Muscle of leg (tissue), 3 donors: ENCODE measurements at regions not wholly inside any gene's neighbourhood (a gene's known extent, or its start where the extent isn't known, plus 50 kb on each side); places are given as distances from the start of the nearest gene placed in this dataset.
"Not testable (repeated sequence)": the region's sequence is repeated elsewhere in the genome, so short reads cannot be mapped to it uniquely, and the experiment has no call there.

Source experiments
- DNase-seq: peaks from one replicate; pipeline ENCODE4 v3.0.0; 2013
- H3K27ac ChIP-seq: one replicate; pipeline ENCODE4 v1.5.1; 2013; ENCODE audit warnings: mild to moderate bottlenecking, low read length, control low read depth
- H3K27me3 ChIP-seq: one replicate; pipeline ENCODE4 v1.6.1; 2013; ENCODE audit warnings: low read length; ENCODE audit not compliant: control insufficient read depth, insufficient read depth
- H3K36me3 ChIP-seq: one replicate; pipeline ENCODE4 v1.6.1; 2013; ENCODE audit warnings: low read length; ENCODE audit not compliant: control insufficient read depth, insufficient read depth
- H3K4me1 ChIP-seq: one replicate; pipeline ENCODE4 v1.6.1; 2013; ENCODE audit warnings: low read length; ENCODE audit not compliant: control insufficient read depth, insufficient read depth
- H3K4me3 ChIP-seq: one replicate; pipeline ENCODE4 v1.5.1; 2013; ENCODE audit warnings: low read length, control low read depth
- H3K9me3 ChIP-seq: replicated peaks from 2 replicates; pipeline ENCODE4 v1.6.1; 2013; ENCODE audit warnings: low read depth, low read length; ENCODE audit not compliant: control insufficient read depth
- WGBS: methylation state at CpG from one replicate; pipeline ENCODE4 v1.1.5; 2013; ENCODE audit warnings: missing lambda C conversion rate; ENCODE audit not compliant: insufficient coverage; 5-methylcytosine and 5-hydroxymethylcytosine counted together

DNA sequence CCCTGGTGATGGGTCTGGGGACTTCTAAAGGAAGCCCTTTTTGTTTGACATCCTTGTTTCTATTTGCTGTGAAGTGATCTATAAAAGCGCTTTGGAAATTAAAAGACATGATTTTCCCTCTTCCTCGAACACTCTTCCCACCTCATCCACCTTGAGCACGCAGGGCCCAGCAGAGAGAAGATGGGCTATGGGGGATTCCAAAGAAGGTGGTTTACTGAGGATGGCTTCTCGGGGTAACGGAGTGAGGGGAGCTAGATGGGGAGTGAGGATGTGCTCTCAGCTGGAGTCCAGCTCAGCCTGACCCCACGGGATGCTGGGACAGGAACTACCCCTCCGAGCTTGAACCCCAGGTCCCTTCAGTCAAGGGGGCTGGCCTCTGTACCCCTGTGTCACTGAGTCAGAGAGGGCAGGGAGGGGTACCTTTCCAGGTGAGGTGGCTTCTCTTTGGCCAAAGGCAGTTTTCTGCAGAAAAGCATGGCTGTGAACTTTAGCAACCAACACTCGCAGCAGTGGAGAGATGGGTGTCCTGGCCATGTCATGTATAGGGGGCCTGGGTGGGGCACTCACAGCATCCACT, 180.7 kb upstream of the SMAD3 start:
- peaks cover 5% of the 10 kb centered on the region for H3K9me3 ChIP-seq
- H3K27me3 ChIP-seq, result peaks cover 35% of the 10 kb centered on the region
- H3K4me3 ChIP-seq, result no peak overlapping the region
- peaks cover 49% of the 10 kb centered on the region for H3K4me1 ChIP-seq
- no peak for DNase-seq
- no peaks in the 10 kb centered on the region for H3K36me3 ChIP-seq
- H3K27ac ChIP-seq, result peak overlapping the region; percentile 93
- whole genome bisulfite sequencing, result 83% methylated on average over 5 of the region's 8 CpGs

DNA sequence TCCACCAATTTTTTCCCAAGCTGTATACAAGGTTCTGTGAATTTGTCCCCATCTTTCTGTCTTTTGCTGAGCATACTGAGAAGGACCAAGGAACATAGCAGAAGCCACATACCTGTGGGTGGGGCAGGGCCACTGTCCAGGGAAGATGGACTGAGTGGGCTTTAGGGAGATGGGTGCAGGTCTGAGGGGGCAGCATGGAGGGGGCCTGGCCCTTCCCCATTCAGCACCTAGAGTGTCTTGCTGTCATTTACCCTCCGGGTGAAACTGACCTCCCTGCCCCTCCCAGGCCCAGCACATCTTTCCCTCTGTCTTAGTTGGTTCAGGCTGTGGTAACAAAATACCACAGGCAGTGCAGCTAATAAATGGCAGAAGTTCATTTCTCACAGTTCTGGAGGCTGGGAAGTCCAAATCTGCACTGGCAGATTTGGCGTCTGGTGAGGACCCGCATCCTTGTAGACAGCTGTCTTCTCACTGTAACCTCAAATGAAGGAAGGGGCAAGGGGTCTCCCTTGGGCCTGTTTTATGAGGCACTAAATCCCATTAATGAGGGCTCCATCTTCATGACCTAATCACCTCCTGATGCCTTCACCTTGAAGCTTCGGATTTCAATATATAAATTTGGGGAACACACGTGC, 180.0 kb upstream of the SMAD3 start:
- no peak for DNase-seq
- Histone ChIP-seq H3K9me3 (peaks cover 5% of the 10 kb centered on the region), H3K27me3 (peaks cover 30% of the 10 kb centered on the region), H3K36me3 (no peaks in the 10 kb centered on the region), H3K27ac (no peak overlapping the region), H3K4me3 (no peak overlapping the region), H3K4me1 (peaks cover 43% of the 10 kb centered on the region)
- WGBS, result 76% methylated on average over 5 of the region's 5 CpGs

DNA sequence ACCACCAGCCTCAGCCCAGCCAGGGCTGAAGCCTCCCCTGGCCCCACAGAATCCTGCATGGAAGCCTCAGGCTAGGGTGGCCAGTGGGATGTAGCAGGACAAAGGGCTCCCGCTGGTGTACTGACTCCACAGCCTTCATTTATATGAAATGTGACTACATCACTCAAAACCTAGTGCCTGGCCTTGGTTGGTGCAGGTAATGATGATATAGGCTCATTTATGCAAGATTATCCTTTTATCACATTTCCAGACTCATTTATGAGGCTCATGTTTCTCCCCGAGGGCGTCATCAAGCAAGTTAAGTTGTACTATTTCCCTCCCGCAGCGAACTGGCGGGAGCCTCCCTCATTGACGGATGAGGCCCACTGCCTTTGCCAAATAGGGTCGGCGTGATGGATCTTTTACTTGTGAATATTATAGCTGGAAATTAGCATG, 179.1 kb upstream of the SMAD3 start:
- DNase-seq, result no peak
- WGBS, result 80% methylated on average over 1 of the region's 9 CpGs
- Histone ChIP-seq H3K4me1 (peaks cover 41% of the 10 kb centered on the region), H3K36me3 (no peaks in the 10 kb centered on the region), H3K27me3 (peaks cover 25% of the 10 kb centered on the region), H3K4me3 (no peak overlapping the region), H3K9me3 (peaks cover 5% of the 10 kb centered on the region), H3K27ac (no peak overlapping the region)

DNA sequence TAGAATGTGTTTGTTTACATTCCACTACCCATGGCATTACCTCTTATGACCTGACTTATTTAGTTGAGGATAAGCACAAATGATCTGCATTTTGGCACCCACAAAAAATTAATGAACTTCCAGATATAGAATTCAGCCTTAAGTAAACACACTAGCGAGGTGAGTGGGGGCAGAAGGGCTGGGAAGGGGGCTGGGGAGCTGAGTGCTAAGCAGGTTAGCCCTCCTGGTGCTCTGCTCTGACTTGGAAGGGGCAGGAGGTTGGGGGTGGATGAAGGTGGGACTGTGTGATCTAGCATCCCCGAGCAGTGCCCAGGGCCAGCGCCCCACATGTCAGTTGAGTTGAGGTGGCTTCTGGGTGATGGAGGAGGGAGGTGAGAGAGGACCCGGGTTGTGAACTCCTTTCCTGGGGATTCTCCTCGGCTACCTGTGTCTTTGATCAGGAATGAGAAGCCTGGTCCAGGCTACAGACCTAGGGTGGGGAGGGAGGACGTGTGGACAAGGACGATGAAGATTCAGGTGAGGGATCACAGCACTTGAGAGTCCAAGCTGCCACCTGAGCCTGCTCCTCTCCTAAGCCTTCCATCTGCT, 178.6 kb upstream of the SMAD3 start:
- peaks cover 25% of the 10 kb centered on the region for H3K27me3 ChIP-seq
- no peak for DNase-seq
- H3K4me3 ChIP-seq, result no peak overlapping the region
- 100% methylated on average over 4 of the region's 7 CpGs for whole genome bisulfite sequencing
- no peaks in the 10 kb centered on the region for H3K36me3 ChIP-seq
- peaks cover 5% of the 10 kb centered on the region for H3K9me3 ChIP-seq
- H3K4me1 ChIP-seq, result peaks cover 36% of the 10 kb centered on the region
- H3K27ac ChIP-seq, result no peak overlapping the region

DNA sequence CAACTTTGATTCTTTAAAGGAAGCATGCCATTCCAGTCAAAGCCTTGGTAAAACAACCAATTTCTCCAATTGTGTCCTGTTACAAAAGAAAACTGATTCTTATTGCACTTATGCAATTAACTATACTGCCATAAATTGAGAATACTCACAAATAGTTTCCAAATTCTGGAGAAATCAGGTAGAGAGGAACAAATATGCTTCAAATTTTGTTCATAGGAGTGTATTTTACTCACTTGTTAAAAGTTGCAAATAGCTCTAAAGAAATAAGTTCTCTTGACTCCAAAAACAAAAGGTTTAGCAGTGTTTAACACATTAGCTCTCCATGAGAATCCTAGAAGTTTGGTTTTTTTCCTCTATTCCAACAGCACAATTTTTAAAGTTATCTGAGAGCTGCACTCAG, 176.1 kb upstream of the SMAD3 start:
- peaks cover 25% of the 10 kb centered on the region for H3K27me3 ChIP-seq
- not testable (repeated sequence) for H3K4me3 ChIP-seq, H3K9me3 ChIP-seq, DNase-seq, H3K27ac ChIP-seq, H3K36me3 ChIP-seq
- peaks cover 13% of the 10 kb centered on the region for H3K4me1 ChIP-seq

DNA sequence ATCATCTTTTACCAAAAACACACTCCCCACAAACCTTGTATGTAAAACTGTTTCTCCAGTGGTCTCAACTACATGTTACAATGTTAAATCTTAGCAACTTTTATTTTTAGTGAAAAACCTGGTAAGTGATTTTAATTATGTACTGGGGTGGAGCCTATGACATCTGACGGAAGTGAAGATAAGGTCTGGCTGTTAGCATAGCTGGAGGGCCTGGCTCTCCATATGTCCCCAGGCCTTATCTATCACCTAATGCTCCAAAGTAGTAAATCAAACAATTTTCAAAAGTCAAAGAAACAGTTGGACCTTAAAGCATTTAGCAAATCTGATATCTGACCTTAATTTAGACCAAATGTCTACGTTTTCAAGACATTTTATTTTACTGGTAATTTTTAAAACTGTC, 173.6 kb upstream of the SMAD3 start:
- H3K4me1 ChIP-seq, result peaks cover 2% of the 10 kb centered on the region
- no peaks in the 10 kb centered on the region for H3K36me3 ChIP-seq
- H3K27ac ChIP-seq, result no peak overlapping the region
- peaks cover 10% of the 10 kb centered on the region for H3K27me3 ChIP-seq
- no peak overlapping the region for H3K4me3 ChIP-seq
- H3K9me3 ChIP-seq, result peaks cover 3% of the 10 kb centered on the region
- no CpG with 5 or more reads among the region's 2 CpGs for WGBS
- no peak for DNase-seq

DNA sequence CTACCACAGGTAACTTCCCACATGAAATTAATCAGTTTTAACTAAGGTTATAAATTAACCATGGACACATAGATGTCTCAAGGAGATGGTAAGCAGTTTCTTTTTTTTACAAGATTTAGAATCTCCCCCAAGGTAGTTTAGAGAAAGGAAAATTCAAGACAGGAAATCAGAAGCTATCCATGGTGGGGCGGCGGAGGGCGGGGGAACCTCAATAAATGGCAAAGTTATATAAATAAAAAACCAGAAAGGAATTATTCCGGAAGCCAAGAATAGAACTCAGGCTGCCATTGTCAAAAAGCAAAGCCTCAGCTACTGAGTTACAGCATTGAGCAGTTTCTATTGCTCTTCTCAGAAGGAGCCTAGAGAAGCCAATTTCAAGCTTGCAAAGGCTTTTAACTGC, 172.1 kb upstream of the SMAD3 start:
- no peak overlapping the region for H3K4me3 ChIP-seq
- no peak for DNase-seq
- no peaks in the 10 kb centered on the region for H3K36me3 ChIP-seq
- WGBS, result 80% methylated on average over 1 of the region's 4 CpGs
- peaks cover 3% of the 10 kb centered on the region for H3K9me3 ChIP-seq
- no peak overlapping the region for H3K27ac ChIP-seq
- H3K4me1 ChIP-seq, result peaks cover 2% of the 10 kb centered on the region
- peaks cover 9% of the 10 kb centered on the region for H3K27me3 ChIP-seq

DNA sequence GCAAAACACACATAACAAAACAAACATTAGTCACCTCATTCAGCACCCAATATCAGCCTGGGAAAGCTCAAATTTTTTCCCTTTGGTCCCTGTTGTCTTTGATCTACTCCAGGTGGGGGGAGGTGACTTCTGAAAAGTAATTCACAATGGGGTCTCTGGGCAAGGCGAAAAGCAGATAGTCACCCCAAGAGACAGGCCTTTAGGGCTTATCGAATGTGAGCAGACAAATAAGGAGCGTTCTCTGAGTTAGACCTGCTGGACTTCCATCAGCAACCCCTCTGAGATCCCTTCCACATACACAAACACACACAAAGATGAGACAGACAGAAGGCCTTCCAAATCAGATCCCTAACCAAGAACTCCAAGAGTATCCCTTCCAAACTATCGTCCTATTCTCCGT, 171.0 kb upstream of the SMAD3 start:
- no peak for DNase-seq
- no peaks in the 10 kb centered on the region for H3K36me3 ChIP-seq
- 91% methylated on average over 4 of the region's 5 CpGs for WGBS
- H3K27ac ChIP-seq, result no peak overlapping the region
- H3K4me3 ChIP-seq, result no peak overlapping the region
- H3K4me1 ChIP-seq, result peaks cover 2% of the 10 kb centered on the region
- peaks cover 11% of the 10 kb centered on the region for H3K27me3 ChIP-seq
- no peaks in the 10 kb centered on the region for H3K9me3 ChIP-seq

DNA sequence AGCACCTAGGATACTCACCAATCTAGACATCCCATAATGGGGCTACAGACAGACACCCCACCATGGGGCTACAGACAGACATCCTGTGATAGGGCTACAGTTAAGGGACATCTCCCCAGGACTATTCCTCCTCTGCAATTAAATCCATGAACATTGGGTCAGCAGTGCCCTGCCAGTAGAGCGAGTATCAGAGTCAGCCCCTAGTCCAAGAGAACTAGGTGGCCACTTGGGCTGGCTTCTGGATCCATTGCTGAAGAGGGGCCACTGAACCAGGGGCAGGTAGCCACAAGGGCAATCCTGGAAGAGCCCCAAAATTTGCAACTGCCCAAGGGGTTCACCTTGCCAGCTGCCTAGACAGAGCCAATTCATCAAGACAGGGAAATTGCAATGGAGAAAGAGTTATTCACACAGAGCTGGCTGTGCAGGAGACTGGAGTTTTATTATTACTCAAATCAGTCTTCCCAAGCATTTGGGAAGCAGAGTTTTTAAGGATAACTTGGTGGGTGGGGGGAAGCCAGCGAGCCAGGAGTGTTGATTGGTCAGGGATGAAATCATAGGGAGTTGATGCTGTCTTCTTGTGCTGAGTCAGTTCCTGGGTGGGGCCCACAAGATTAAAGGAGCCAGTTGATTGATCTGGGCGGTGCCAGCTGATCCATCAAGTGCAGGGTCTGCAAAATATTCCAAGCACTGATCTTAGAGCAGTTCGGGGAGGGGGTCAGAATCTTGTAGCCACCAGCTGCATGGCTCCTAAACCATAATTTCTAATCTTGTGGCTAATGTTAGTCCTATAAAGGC, 170.2 kb upstream of the SMAD3 start:
- Histone ChIP-seq H3K27ac (no peak overlapping the region), H3K27me3 (peaks cover 11% of the 10 kb centered on the region), H3K4me3 (no peak overlapping the region), H3K9me3 (no peaks in the 10 kb centered on the region), H3K4me1 (peaks cover 2% of the 10 kb centered on the region), H3K36me3 (no peaks in the 10 kb centered on the region)
- 67% methylated on average over 2 of the region's 4 CpGs for WGBS
- DNase-seq, result no peak

DNA sequence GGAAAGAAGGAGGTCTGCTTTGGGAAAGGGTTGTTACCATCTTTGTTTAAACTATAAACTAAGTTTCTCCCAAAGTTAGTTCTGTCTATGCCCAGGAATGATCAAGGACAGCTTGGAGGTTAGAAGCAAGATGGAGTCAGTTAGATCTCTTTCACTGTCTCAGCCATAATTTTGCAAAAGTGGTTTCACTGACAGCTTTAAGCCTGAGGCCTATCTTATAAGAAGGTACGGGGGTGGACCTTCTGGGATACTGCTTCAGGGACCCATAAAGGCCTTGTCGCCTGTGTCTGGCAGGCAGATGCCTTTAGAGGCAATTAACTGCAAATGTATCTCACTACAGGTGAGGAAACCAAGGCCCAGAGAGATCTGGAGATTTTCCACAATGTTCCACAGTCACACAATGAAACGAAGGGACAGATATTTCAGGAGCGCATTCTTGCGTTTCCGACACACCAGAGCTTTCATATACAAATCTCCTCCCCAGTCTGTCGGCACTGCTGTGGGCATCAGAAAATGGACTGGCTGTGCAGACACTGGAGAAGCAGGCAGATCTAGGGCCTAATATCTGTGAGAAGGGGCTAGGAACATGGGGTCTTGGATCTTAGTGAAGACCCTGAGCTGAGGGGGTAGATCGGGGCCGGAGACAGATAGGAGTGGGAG, 169.5 kb upstream of the SMAD3 start:
- H3K4me1 ChIP-seq, result peaks cover 3% of the 10 kb centered on the region
- no peak overlapping the region for H3K4me3 ChIP-seq
- H3K27me3 ChIP-seq, result peaks cover 11% of the 10 kb centered on the region
- 80% methylated on average over 5 of the region's 9 CpGs for WGBS
- no peak overlapping the region for H3K27ac ChIP-seq
- no peaks in the 10 kb centered on the region for H3K36me3 ChIP-seq
- H3K9me3 ChIP-seq, result no peaks in the 10 kb centered on the region
- no peak for DNase-seq
